Left lobe of liver (tissue), 2 donors: ENCODE measurements at regions not wholly inside any gene's neighbourhood (a gene's known extent, or its start where the extent isn't known, plus 50 kb on each side); places are given as distances from the start of the nearest gene placed in this dataset.

Experiments used
- ATAC-seq: fragments of 200-7000 bp; cut with Tn5 transposase; one replicate; pipeline ENCODE4 v1.9.1; 2020; ENCODE audit warnings: mild to moderate bottlenecking, moderate library complexity
- DNase-seq: peaks from one replicate; pipeline ENCODE4 v3.0.0-alpha.2; 2020; ENCODE audit warnings: low spot score
- donor health status: DM: no; HTN: no; CAD: no; lungs with moderate emphysema.
- donor health status: DM: no; HTN: yes; CAD: no.

DNA sequence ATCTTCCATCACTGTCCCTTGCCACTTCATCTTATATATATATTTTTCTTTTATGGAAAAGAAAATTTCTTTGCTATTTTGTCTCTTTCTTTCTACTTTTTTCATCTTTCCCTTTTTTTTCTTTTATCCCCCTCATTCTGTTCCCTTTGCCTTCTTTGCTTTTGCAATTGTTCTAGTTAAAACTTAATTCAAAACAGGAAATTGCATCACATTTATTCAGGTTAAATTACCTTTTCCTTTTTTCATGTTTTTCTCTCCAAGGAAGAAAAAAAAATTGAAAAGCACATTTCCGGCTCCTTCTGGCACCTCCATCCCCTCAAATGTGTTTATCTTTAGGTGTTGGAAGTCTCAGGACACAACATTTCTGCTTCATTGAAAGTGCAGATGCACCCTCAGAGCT lies 176.9 kb downstream of the FGF1 start:
- no peak for DNase-seq
- no peak for ATAC-seq

DNA sequence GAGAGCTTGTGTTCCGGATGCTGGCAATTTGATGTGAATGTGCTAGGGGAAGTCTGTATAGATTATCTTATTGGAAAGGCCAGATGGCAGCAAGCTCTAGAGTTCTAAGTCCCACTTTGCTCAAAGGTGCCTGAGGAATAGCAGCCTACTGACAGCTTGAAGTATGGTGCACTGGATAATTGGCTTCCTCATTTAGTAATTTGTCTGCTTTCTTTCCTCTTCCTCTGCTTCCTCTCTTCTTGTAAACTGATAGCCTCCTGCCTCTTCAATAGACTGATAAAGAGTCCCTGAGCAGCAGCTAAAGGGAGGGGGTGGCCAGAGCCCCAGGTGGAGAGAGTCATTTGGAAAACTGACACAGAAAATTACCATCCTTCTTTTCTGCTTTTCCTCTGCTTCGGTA lies 177.3 kb downstream of the FGF1 start:
- ATAC-seq = no peak

DNA sequence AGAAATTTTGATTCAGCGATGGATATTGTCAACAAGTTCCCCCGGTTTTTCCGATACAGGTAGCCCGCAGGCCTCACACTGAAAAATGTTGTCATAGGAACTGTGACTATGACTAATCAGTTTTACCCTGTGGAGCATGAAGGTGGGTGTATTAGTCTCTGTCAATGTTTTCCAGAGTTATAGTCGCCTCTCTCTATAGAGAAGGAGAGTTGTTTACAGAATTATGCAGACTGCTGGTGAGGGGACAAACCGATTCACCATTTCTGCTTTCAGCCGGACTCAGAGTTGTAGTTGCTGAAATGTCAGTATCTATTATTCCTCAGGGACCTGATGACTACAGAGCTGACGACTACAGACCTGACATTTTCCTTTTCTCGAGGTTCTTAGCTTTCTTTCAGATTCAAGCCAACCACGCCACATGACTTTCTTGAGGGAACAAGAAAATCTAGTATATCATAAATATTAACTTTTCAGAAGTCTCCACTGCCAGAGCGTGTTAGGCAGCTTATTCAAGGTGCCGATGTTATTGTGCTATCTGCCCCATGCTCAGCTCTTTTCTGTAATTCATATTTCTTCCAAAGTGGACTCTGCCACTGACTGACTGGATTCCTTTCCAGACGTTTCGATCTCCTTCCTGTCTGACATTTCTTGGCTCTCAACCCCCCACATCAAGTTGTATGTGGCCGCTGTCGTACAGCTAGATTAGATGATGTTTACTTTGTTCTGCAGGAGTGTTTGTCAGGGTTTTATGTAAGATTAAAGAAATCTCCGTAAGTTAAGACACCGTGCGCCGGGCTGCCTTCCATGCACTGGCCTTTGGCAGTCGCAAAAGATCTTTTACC lies 178.1 kb downstream of the FGF1 start:
- ATAC-seq (no peak), DNase-seq (no peak)

More for the DNA sequence above, 177.3 kb downstream of the FGF1 start:
- DNase-seq = no peak

DNA sequence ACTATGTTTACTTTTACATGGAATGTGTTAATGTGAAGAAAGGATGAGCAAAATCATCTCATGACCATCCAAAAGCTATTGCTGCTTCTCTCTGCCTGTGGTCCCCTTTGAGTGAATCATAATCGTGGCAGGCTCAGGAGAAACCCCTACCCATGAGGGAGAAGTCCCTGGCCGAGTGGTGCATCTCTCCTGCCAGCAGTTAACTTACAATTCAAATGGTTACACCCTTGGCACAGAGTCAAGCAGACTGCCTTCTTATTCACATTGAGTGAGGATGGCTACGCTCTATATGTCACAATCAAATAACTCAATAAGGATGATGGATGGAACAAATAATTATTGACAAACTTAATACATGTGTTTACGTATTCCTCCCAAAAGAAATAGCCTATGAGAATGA lies 179.1 kb downstream of the FGF1 start:
- DNase-seq (no peak), ATAC-seq (no peak)

DNA sequence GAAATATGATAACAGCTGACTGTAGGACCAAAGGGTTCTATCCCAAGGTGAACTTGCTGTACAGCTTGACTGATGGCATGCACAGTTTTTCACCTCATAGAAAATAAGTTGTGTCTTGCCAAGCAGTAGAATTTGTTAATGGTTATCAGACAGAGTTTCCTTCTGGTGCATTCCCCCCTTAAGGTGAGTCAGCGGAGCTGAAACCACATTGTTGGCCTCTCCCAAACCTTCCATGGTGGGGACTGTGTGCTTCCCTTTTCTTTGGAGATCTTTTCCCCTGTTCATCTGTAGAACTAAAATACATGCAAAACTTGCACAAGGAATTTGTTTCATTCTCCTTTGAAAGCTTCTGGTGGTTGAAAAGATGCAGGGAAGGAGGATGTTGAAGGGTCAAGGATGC lies 179.8 kb downstream of the FGF1 start:
- ATAC-seq = no peak
- DNase-seq = no peak

DNA sequence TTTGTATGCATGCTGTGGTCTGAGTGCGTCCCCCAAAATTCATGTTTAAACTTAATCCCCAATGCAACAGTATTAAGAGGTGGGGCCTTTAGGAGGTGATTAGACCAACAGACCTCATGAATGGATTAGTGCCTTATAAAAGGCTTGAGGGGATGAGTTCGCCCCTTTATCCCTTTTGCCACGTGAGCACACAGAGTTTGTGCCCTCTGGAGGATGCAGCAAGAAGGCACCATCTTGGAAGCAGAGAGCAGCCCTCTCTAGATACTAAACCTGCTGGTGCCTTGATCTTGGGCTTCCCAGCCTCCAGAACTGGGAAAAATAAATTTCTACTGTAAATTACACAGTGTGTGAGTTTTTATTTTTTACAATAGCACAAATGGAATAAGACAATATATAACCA lies 177.1 kb upstream of the SPRY4 start:
- DNase-seq (no peak), ATAC-seq (no peak)

DNA sequence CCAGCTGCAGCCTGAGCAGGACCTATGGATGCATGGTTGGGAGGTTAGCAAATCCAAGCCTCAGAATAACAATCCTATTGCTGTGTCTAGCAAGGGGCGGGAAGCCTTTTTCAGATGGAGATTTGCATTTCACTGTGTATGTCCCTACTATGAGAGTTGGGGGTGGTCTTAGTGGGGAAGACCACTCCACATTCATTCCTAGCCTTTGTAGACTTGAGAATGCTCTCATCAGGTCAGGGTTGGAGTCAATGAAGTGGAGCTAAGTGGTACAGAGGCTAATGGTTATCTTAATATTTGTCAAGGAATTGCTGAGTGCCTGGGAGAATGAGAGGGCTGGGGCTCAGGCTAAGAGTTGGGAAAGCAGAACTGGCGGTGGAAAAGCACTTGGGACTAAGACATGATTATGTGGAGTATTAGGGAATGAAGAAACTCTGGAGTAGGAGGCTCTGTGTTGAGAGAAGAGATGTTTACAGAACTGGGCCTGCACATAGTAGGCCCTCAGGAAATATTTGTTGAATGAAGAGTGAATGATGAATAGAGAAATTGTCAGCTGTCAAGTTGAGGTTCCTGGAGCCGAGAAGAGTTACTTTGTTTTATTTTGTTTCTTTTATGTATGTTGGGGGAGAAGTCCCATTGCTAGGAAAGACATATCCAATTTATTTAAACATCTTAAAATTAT lies 175.5 kb upstream of the SPRY4 start:
- no peak for ATAC-seq
- no peak for DNase-seq

DNA sequence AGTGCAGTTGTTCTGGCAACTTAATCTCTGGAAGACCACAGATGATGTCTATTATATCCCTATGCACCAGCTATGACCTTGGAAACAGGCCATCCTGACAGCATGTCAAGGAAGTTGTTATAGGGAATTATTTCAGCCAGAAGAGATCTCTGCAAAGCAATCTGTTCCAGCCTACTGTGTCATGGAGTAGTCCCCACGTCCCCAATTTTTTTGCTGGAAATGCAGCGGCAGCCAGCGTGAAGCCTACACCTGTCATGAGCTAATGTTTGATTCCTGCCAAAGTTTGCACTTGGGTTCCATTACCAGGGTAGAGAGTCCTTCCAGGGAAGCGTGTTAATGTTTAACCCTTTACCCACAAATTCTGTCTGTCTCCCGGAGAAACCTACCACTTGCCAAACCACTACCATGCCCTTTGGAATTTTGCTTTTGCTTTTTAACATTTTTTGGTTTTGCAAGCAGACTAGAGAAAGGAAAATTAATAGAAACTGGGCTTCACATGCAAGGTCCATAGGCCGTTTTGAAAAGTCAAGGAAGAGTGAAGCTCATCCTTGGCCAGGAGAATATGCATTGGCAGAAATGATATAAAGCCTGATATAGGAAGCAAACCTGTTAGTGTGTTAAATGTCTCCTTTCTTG lies 174.9 kb upstream of the SPRY4 start:
- peak; percentile 80 for DNase-seq

DNA sequence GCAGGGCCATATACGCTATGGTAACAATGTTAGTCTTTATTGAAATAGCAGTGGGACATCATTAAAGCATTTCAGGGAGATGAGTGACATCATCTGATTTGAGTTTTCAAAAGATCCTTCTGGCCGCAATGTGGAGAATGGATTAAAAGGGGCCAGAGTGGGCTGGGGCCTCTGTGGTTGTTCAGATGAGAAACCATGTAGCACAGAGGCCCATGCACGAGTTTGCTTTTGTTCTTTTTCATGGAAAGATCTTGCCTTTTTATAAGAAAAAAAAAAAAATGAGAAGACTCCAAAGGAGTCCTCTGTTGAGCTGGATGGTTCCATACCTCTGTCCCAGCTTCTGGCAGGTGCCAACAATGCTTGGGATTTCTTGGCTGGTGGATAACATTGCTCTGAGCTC lies 173.5 kb upstream of the SPRY4 start:
- DNase-seq = no peak
- peak; percentile 36 for ATAC-seq

More for the DNA sequence above, 174.9 kb upstream of the SPRY4 start:
- peak; percentile 92 for ATAC-seq

DNA sequence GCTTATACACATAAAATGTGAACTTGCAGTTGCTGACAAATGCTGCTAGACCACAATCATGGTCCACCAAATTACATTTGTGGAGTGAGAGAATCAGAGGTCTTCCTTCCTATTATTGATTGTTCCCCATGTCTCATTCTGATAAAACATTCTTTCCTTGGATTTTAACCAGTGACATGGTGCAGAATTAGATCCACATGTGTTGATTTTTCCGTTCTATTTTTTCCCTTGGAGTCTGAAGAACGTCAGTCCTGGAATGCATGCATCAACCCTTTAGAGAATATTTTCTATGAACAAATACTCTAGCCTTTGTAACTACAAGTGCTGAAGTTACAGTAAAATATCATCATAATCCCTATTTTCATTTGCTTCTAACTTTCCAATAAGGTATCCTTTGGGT lies 170.7 kb upstream of the SPRY4 start:
- ATAC-seq (no peak), DNase-seq (no peak)

DNA sequence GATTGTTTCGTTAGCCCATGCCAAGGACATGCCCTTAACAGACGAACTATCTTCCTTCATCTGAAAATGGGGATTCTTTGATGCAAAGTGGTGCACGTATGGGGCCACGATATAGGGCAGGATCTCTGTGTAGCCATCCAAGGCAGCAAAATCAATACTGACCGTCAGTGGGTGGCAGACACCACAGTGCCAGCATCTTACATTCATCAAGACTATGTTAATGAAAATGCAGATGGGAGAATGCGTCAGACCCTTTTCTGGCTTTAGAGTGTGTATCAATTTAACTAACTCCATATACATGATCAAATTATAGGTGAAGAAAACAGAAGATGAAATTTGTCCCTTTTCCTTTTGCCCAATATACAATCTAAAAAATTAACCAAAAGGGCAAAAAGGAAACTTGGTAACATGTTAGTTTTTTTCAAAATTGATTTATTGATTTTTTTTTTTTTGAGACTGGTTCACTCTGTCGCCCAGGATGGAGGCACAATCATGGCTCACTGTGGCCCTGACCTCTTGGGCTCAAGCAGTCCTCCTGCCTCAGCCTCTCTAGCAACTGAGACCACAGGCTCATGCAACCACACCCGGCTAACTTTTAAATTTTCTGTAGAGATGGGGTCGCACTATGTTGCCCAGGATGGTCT lies 169.2 kb upstream of the SPRY4 start:
- no peak for DNase-seq
- no peak for ATAC-seq

DNA sequence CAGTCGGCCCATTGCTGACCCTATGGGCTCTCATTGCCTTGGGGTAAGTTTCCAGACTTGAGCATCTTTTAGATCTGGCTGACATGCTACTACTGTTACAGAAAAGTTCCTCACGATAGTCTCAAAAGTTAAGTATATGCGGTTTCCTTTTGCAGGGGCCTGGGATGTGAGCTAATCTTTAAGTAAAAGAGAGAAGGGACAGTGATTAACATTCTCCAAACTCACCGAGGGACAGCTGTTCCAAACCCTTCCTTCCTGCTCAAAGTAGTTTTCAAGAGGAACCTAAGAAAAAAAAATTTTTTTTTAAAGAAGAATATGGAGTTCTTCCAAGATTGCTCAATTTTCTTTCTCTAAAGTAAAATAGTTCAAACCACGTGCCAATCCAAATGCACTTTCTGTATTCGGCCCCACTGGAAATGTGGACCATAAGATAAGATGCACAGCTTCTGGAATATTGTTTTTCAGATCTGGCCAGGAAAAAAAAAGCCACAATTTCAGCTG lies 168.0 kb upstream of the SPRY4 start:
- DNase-seq (no peak), ATAC-seq (peak; percentile 66)

DNA sequence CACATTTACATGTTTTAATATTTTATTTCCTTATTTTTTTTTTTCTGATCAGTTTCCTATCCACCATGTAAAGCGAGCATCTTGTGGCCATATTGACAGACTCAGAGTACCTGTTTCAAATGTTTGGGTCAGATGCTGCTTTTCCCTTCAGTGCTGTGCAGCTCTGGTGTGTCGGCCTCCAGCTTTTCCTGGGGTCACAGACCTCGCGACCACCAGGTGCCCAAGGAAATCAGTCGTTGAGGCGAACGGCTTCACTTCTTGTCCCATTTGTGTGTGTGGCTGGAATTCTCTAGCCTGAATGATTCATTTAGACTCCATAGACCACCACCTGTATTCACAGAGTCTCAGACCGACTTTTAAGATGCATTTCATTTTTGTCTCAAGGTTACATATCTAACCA lies 166.9 kb upstream of the SPRY4 start:
- ATAC-seq (no peak), DNase-seq (no peak)

DNA sequence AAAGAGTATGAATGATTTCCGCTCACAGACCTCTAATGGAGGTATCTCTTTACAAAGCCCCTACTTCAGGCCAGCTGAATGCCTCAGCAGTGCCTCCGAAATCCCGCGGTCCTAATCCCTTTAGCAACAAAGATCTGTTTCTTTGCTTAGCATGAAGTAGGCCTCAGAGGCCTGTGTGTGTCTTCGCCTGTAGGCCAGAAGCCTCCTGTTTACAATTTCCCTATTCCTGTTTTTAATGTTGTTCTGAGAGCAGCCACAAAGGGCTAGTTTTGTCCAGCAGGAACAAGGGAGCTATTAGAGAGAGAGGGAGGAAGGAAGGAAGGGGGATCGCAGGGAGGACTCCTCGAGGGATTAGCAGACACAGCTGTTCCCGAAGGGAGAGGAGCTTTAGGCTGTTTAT lies 166.4 kb upstream of the SPRY4 start:
- no peak for DNase-seq
- ATAC-seq = no peak

DNA sequence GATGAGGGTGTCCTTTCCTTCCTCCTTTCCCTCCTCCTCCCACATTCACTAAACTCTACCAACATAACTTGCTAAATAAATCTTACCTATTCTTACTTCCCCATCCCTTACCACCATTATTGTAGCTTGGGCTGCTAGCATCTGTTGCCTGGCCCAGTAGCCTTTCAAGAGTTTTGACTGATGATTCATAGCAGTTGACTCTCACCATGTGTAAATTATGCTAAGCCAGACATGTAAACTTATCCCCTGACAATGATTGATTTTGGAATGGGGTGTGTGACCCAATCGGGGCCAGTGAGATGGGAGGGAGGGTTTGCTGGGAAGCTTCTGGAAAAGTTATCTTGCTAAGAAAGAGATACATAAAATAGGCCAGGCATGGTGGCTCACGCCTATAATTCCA lies 161.8 kb upstream of the SPRY4 start:
- ATAC-seq = no peak
- no peak for DNase-seq

DNA sequence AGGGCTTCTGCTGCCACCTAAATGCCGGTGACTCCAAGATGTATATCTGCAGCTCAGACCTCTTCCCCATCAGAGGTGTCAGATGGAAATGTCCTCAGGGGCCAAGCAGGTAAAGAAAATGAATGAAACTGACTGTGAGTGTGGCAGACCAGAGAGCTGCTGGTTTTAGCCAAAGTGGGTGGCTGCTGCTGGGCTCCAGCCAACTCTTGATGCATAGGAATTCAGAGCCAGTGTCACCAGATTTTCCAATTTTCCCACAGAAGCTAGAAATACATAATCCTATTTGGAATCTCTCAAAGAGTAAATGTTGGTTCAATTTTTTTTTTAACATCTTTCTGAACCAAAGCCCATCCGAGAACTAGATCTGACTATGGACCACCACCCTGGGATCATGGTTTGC lies 161.2 kb upstream of the SPRY4 start:
- ATAC-seq = no peak

DNA sequence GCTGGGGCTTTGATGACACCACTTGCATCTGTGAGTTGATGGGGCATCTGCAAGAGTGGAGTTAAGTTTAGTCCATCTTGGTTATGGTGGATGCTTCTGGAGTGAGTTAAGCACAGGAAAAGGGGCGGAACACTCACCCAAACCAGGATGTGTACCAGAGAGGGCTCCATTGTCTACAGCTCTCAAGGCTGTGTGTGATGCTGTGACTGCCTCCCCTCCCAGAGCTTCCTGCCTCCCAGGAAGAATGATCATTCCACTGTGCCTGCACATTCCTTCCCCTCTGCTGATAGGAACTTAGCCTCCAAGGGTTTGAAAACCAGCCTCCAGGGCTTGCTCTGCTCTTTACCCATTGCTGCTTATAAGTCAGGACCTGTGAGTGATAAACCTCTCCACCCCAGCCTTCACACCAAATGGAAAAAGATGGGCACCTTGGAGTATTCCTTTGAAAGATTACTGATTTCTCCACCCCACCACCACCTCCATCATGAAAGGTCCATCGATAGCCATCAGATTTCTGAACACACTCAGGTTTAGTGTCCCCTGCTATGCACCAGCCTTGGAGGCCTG lies 160.1 kb upstream of the SPRY4 start:
- ATAC-seq (no peak), DNase-seq (no peak)

More for the DNA sequence above, 161.2 kb upstream of the SPRY4 start:
- DNase-seq = no peak

DNA sequence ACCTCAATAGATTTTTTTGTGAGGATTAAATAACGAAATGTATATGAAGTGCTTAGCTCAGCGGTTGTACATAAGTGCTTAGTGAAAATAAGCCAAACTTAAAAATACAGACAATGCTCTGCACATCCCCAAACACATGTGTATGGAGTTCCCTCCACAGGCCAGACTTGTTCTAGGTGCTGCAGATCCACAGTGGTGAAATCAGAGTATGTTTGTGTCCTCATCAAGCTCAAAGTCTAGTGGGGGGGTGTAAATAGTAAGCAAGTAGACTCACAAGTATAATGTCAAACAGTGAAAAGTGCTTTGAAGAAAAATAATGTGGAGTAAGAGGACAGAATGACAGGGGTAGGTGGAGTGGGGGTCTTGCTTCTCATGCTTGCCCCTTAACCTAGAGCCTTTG lies 157.4 kb upstream of the SPRY4 start:
- peak; percentile 49 for DNase-seq
- ATAC-seq = peak; percentile 99

DNA sequence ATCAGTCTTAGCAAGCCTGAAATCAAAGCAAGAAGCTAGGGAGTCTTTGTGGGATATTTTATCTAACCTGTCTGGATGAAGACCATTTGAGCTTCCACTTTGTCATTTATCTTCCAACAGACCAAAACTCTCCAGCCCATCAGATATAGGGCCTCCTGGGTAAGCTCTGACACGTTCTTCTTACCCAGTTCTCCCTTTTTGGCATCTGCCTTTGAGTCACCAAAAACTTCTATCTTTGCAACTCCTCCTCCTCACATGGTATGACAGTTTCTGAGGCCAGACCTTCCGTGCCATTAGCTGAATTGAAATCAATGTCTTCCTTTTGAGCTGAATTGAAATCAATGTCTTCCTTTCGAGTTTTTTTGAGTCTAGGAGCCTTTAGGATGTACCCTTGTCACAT lies 156.6 kb upstream of the SPRY4 start:
- no peak for ATAC-seq
- no peak for DNase-seq

DNA sequence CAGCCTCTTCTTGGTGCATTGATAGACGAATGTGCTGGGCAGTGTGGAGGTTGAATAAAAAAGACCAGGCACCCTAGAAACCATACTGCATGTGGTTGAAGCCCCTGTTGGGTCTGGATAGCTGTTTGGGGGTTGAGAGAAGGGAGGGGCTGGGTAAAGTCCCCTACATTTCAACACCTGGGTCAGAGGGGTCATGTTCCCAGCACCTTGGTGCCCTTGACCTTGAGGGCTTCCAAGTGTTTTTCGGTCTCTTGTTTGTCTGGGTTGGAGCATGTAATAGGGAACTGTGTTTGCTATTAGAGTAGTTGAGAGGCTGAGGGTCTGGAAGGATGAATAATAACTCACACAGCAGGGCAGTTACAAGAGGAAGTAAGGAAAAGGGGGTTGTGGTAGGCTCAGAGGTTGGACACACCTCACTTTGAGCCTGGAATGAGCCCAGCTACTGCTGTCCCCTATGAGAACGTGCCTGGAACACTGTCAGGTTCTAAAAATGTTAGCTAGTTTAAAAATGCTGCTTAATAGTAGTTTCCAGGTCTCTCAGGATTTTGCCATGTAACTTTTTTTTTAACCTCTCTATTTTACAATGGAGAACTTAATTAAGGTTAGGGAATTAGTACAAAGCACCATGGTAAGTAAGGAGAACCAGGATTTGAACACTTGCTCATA lies 155.2 kb upstream of the SPRY4 start:
- DNase-seq (no peak), ATAC-seq (no peak)
